ENCODE measurements at regions not wholly inside any gene's neighbourhood (a gene's known extent, or its start where the extent isn't known, plus 50 kb on each side); places are given as distances from the start of the nearest gene placed in this dataset.

DNA sequence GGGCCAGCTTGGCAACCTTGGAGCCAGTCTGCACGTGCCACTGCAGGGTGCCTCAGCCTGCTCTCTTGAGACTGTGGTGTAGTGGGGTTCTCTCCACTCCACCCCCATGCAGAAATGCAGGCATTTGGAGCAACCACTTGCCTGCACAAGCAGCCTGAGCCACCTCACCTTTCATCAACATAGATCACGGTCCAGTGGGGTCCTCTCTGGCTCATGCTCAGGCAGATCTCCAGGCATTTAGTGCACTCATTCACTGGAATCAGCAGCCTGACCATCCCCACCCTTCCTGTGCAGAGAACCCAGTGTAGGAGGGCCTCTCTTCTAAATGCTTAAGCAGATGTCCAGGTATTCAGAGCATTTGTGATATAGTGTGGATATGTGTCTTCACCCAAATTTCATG lies 2330.1 kb downstream of the PCDH9 start:
- TF ChIP-seq, protein P1, sequence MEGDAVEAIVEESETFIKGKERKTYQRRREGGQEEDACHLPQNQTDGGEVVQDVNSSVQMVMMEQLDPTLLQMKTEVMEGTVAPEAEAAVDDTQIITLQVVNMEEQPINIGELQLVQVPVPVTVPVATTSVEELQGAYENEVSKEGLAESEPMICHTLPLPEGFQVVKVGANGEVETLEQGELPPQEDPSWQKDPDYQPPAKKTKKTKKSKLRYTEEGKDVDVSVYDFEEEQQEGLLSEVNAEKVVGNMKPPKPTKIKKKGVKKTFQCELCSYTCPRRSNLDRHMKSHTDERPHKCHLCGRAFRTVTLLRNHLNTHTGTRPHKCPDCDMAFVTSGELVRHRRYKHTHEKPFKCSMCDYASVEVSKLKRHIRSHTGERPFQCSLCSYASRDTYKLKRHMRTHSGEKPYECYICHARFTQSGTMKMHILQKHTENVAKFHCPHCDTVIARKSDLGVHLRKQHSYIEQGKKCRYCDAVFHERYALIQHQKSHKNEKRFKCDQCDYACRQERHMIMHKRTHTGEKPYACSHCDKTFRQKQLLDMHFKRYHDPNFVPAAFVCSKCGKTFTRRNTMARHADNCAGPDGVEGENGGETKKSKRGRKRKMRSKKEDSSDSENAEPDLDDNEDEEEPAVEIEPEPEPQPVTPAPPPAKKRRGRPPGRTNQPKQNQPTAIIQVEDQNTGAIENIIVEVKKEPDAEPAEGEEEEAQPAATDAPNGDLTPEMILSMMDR (IDR thresholded peaks at IDR 0.05), result no peak
- TF ChIP-seq POLR2A (IDR thresholded peaks at IDR 0.05), result no peak
